HepG2 (cell line): ENCODE measurements at regions not wholly inside any gene's neighbourhood (a gene's known extent, or its start where the extent isn't known, plus 50 kb on each side); places are given as distances from the start of the nearest gene placed in this dataset.

Experiments used
- ARID2 ChIP-seq: sonication (generic); formaldehyde crosslinking; IDR thresholded peaks from 2 replicates; pipeline ENCODE4 v1.8.1; 2022; ENCODE audit warnings: mild to moderate bottlenecking, missing genetic modification reagents, borderline replicate concordance
- CTCF ChIP-seq: sonication (generic); formaldehyde crosslinking; IDR thresholded peaks from 2 replicates; pipeline ENCODE4 v1.5.0; 2020; ENCODE audit warnings: mild to moderate bottlenecking, missing genetic modification reagents, moderate library complexity
- FOXO4 ChIP-seq: sonication (generic); formaldehyde crosslinking; conservative IDR thresholded peaks from 2 replicates; pipeline ENCODE4 v1.8.1; 2023; ENCODE audit warnings: missing genetic modification reagents
- HMG20A ChIP-seq: IDR thresholded peaks from 2 replicates; pipeline ENCODE4 v1.6.1; 2016; ENCODE audit warnings: borderline replicate concordance
- NFIB ChIP-seq: sonication (generic); formaldehyde crosslinking; IDR thresholded peaks from 2 replicates; pipeline ENCODE4 v1.9.0; 2021; ENCODE audit warnings: missing genetic modification reagents, mild to moderate bottlenecking, borderline replicate concordance
- RBFOX2 ChIP-seq: fragments of 200-400 bp; formaldehyde crosslinking; IDR thresholded peaks from 2 replicates; pipeline ENCODE4 v1.6.1; 2017; ENCODE audit warnings: low read depth, mild to moderate bottlenecking, low read length
- SRF ChIP-seq: IDR thresholded peaks from 2 replicates; pipeline ENCODE4 v1.6.1; 2011; ENCODE audit warnings: mild to moderate bottlenecking, low read depth, low read length, moderate library complexity
- TFDP1 ChIP-seq: IDR thresholded peaks from 2 replicates; pipeline ENCODE4 v1.6.1; 2016; ENCODE audit warnings: missing compliant biosample characterization, missing genetic modification reagents, borderline replicate concordance
- ZMYM4 ChIP-seq: sonication (generic); formaldehyde crosslinking; IDR thresholded peaks from 2 replicates; pipeline ENCODE4 v1.8.1; 2023; ENCODE audit warnings: mild to moderate bottlenecking, missing genetic modification reagents
- ZNF382 ChIP-seq: sonication (generic); formaldehyde crosslinking; IDR thresholded peaks from 2 replicates; pipeline ENCODE4 v1.5.0; 2020; ENCODE audit warnings: missing genetic modification reagents, mild to moderate bottlenecking, borderline replicate concordance
- ZNF614 ChIP-seq: IDR thresholded peaks from 2 replicates; pipeline ENCODE4 v1.6.1; 2018; ENCODE audit warnings: missing biosample characterization, missing genetic modification reagents, inconsistent platforms, borderline replicate concordance
- ZNF841 ChIP-seq: sonication (generic); formaldehyde crosslinking; IDR thresholded peaks from 2 replicates; pipeline ENCODE4 v1.8.1; 2023; ENCODE audit warnings: missing genetic modification reagents, borderline replicate concordance

GRCh38 chr10:117615649-117616048 is 73.1 kb downstream of the EMX2 start:
- TF ChIP-seq NFIB (CRISPR knock-in tag) (no peak), TFDP1 (no peak), CTCF (no peak), ZMYM4 (no peak), SRF (no peak), ARID2 (CRISPR knock-in tag) (no peak), ZNF382 (no peak), RBFOX2 (no peak), ZNF614 (no peak), FOXO4 (no peak), ZNF841 (CRISPR knock-in tag) (no peak), HMG20A (CRISPR knock-in tag) (no peak)
